ENCODE measurements at regions not wholly inside any gene's neighbourhood (a gene's known extent, or its start where the extent isn't known, plus 50 kb on each side); places are given as distances from the start of the nearest gene placed in this dataset.

DNA sequence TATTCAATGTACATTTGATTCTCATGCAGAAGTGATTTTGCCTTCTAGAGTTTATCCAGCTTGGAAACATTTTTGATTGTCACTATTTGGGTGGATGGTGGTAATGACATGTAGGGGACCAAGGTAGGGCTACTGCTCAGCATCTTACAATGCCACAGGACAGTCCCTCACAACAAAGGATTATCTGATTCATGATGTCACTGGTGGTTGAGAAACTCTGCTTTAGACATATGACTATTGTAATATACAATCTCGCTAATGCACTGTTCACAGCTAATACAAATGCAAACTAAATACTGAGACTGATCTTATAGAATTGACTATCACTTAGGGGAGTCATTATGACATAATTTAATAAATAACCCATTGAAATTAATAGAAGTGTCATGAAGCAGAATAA lies 60.4 kb upstream of the BTG1 start:
- H3K27ac ChIP-seq (ENCODE audit: insufficient read depth, low read length, poor library complexity, severe bottlenecking): no peak overlapping the region
- H3K36me3 ChIP-seq (ENCODE audit: control insufficient read depth, insufficient read depth, low read length): no peaks in the 10 kb centered on the region
- DNase-seq: no peak
- H3K4me1 ChIP-seq (ENCODE audit: control insufficient read depth, insufficient read depth, low read length, poor library complexity, severe bottlenecking): peaks cover 20% of the 10 kb centered on the region
- H3K4me3 ChIP-seq (ENCODE audit: insufficient read depth, low read depth, low read length, poor library complexity, severe bottlenecking): no peak overlapping the region
- no peaks in the 10 kb centered on the region for H3K9me3 ChIP-seq (ENCODE audit: control insufficient read depth, low read length)
- H3K27me3 ChIP-seq (replicated peaks; ENCODE audit: control insufficient read depth, insufficient read depth, low read length, poor library complexity, severe bottlenecking): no peaks in the 10 kb centered on the region

DNA sequence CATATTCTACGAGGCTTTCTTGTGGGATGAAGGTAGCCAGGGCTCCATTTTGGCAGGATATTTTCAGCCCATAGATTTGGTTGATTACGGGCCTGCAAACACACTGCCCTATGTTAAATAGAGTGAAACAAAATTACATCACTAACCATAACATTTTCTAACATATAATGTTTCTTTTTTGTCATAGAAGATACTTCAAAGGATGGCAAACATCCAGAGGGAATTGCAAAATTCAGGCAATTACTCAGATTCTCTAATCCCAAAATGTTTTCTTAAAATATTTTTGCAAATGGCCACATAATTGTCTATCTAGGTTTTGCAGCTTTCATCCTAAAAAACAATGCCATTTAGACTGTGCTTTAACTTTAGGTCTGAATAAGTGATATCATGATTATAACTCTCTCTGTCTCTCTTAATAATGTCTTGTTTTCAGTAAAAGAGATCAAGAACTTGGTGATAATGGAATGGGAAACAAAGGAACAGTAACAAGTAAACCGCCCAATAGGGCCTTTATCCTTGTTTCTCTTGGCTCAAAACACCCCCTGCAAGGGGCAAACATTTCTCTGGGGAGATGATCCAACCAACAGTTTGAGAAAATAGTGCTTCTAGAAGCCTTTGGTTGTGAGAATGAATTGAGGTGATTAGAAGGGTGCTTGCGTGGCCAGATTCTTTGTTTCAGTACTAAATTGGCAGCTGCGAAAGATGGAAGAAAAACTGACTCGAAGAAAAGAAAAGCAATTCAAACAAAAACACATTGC lies 54.4 kb upstream of the BTG1 start:
- no peak for DNase-seq
- Histone ChIP-seq H3K36me3 (ENCODE audit: control insufficient read depth, insufficient read depth, low read length) (no peaks in the 10 kb centered on the region), H3K4me1 (ENCODE audit: control insufficient read depth, insufficient read depth, low read length, poor library complexity, severe bottlenecking) (no peaks in the 10 kb centered on the region), H3K27me3 (replicated peaks; ENCODE audit: control insufficient read depth, insufficient read depth, low read length, poor library complexity, severe bottlenecking) (no peaks in the 10 kb centered on the region), H3K9me3 (ENCODE audit: control insufficient read depth, low read length) (no peaks in the 10 kb centered on the region), H3K27ac (ENCODE audit: insufficient read depth, low read length, poor library complexity, severe bottlenecking) (no peak overlapping the region), H3K4me3 (ENCODE audit: insufficient read depth, low read depth, low read length, poor library complexity, severe bottlenecking) (no peak overlapping the region)

DNA sequence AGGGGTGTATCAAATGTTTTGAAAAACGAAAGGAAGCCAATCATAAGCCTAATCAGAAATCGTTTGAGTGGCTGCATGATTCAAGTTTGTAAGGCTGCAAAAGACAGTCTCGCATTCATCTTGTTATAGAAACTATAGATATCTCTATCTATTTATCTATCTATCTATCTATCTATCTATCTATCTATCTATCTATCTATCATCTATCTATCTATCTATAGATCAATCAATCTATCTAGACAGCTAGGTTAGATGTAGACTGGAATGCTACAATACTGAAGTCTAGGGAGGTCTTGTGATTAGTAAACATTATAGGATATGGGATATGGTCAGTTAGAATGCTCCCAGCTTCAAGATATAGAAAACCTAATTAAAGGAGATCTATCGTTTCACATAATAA lies 52.2 kb upstream of the BTG1 start:
- H3K9me3 ChIP-seq (ENCODE audit: control insufficient read depth, low read length): no peaks in the 10 kb centered on the region
- DNase-seq: no peak
- no peaks in the 10 kb centered on the region for H3K27me3 ChIP-seq (replicated peaks; ENCODE audit: control insufficient read depth, insufficient read depth, low read length, poor library complexity, severe bottlenecking)
- no peaks in the 10 kb centered on the region for H3K4me1 ChIP-seq (ENCODE audit: control insufficient read depth, insufficient read depth, low read length, poor library complexity, severe bottlenecking)
- H3K27ac ChIP-seq (ENCODE audit: insufficient read depth, low read length, poor library complexity, severe bottlenecking): no peak overlapping the region
- H3K4me3 ChIP-seq (ENCODE audit: insufficient read depth, low read depth, low read length, poor library complexity, severe bottlenecking): no peak overlapping the region
- H3K36me3 ChIP-seq (ENCODE audit: control insufficient read depth, insufficient read depth, low read length): no peaks in the 10 kb centered on the region

DNA sequence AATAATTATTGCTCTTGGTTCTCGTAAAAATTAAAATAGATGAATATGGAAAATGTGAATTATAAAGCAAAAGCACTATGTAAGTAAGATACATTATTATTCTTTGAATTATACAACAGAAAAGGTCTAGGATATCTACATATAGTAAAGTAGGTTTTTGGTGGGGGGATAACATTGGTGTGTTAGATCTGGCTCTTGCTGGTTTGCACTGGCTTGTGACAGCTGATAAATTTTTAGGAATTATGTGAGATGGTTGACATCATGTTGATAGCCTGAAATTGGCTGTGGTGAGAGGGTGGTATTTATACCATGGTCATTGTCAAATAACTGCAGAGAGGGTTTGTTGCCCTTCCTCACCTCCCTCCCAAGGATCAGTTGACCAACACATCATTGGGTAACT lies 50.7 kb upstream of the BTG1 start:
- no peak for DNase-seq
- no peaks in the 10 kb centered on the region for H3K27me3 ChIP-seq (replicated peaks; ENCODE audit: control insufficient read depth, insufficient read depth, low read length, poor library complexity, severe bottlenecking)
- no peak overlapping the region for H3K27ac ChIP-seq (ENCODE audit: insufficient read depth, low read length, poor library complexity, severe bottlenecking)
- no peaks in the 10 kb centered on the region for H3K9me3 ChIP-seq (ENCODE audit: control insufficient read depth, low read length)
- H3K36me3 ChIP-seq (ENCODE audit: control insufficient read depth, insufficient read depth, low read length): no peaks in the 10 kb centered on the region
- no peak overlapping the region for H3K4me3 ChIP-seq (ENCODE audit: insufficient read depth, low read depth, low read length, poor library complexity, severe bottlenecking)
- no peaks in the 10 kb centered on the region for H3K4me1 ChIP-seq (ENCODE audit: control insufficient read depth, insufficient read depth, low read length, poor library complexity, severe bottlenecking)

Data from effector memory CD4-positive, alpha-beta T cell (primary cell).